HG03521 (cell line): ENCODE measurements at regions not wholly inside any gene's neighbourhood (a gene's known extent, or its start where the extent isn't known, plus 50 kb on each side); places are given as distances from the start of the nearest gene placed in this dataset.

Experiments
- ATAC-seq: cut with Tn5 transposase; IDR thresholded peaks from one replicate; pipeline ENCODE4 v1.9.1; 2021; ENCODE audit warnings: mild to moderate bottlenecking, moderate library complexity; ENCODE audit not compliant: unreplicated experiment

DNA sequence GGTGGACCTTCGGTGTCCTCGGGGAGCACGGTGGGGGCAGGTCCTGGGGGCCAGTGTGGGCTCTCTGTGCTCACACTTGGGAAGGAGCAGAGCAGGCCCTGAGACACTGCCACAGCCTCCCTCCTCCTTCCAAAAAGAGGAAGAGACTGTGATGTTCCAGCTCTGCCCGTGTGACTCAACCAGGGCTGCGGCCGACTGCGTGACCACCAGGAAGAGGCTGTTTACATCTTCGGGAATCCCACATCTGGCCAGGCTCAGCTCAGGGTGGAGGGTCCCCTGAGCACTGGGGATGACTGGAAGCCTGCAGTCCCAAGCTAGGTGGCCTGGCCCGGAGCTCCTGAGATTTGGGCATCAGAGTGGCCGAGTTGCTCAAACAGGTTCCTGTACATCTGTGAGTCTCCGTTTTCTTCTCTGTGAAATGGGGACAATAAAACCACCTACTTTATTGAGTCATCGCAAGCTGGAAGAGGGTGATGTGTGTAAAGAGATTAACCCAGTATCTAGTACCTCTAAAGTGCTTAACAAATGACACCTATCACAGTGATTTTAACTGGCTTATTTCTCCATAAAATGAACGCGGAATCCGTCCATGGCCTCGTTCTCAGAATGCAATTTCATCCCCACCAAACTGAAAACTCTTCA, 242.1 kb downstream of the DLL1 start:
- ATAC-seq, result no peak

DNA sequence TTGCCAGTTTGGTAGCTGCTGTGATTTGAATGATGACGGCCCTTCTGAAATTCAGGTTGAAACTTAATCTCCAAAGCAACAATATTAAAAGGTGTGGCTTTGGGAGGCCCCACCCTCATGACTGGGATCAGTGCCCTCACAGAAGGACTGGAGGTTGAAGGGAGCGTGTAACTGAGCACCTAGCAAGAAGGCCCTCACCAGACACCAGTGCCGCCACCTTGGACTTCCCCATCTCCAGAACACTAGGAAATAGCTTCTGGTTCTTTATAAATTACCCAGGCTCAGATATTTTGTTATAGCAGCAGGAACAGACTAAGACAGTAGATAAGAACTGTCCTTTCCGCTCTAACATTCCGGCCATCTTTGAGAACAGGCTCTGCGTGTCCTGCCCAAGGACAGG, 243.1 kb downstream of the DLL1 start:
- no peak for ATAC-seq

DNA sequence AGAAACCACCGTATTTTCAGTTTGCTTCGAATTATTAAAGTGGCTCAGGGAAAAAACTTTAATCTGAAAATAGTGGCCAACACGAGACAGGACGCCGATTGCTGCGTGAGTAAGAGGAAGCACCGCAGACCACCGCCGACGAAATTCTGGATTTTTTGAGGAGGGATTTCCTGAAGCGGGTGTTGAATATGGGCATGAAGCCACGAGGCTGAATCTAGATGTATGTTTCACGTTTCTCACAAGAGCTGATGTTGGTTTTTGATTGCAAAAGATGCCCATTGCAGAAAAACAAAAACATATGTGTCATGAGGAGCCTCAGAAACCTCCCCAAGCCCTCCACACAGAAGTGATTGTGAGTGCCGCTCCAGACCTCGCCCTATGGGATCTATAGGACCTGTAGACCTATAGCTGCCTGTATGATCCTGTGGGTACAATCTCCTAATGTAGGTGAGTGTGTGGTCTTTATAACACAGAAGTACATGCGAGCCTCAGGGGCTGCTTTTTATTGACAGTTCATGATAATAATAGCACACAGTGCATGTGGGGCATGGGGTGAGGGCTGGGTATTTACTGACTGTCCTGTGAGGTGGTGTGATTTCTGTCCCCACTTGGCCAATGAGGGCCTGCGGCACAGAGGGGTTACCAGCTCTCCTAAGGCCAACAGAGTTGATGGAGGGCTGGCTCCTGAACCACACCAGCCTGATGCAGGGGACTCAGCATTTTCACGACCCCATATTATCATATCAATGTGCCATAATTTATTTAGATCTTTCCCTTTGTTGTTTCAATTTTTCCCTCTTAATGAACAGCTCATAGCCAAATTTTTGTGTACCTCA, 243.9 kb downstream of the DLL1 start:
- ATAC-seq, result no peak

DNA sequence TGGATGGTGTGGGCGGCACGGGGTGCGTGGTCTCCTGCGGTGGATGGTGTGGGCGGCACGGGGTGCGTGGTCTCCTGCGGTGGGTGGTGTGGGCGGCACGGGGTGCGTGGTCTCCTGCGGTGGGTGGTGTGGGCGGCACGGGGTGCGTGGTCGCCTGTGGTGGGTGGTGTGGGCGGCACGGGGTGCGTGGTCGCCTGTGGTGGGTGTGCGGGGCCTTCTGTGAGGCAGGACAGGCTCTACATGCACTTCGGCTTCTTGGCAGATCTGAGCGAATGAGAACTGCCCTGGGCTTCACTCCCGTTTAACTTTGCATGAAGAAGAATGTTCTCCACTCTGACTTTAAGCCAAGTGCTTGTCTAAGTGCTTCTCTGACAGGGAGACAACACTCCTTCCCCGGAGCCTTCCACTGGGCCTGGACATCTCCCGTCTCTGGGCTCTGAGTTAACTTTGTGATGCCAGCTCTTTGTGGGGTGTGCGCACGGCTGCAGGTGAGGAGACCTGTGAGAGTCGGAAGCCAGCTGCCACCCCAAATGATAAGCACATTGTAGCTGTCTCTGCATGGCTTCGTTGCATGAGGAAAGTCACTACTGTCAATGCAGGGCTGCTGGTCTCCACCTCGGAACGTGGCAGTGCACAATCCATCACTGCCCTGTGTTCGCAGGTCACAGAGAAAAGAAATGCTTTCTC, 244.8 kb downstream of the DLL1 start:
- no peak for ATAC-seq

DNA sequence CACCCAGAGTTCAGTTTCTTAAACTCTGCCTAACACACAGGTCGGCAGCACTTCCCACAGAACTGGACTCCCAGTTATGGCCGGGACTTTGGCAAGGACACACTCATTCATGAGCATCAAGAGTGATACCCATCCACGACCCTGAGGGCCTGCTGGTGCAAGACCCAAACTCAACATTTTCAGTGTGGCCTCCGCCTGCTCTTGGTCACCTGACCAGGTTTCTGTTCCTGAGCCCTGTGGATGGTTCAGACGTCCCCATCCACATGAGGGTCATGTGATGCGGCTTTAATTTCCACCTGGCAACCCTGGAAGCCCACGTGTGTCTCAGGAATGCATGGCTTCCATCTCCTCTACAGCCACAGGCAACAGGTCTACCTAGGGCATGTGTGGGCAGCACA, 245.3 kb downstream of the DLL1 start:
- ATAC-seq, result no peak

DNA sequence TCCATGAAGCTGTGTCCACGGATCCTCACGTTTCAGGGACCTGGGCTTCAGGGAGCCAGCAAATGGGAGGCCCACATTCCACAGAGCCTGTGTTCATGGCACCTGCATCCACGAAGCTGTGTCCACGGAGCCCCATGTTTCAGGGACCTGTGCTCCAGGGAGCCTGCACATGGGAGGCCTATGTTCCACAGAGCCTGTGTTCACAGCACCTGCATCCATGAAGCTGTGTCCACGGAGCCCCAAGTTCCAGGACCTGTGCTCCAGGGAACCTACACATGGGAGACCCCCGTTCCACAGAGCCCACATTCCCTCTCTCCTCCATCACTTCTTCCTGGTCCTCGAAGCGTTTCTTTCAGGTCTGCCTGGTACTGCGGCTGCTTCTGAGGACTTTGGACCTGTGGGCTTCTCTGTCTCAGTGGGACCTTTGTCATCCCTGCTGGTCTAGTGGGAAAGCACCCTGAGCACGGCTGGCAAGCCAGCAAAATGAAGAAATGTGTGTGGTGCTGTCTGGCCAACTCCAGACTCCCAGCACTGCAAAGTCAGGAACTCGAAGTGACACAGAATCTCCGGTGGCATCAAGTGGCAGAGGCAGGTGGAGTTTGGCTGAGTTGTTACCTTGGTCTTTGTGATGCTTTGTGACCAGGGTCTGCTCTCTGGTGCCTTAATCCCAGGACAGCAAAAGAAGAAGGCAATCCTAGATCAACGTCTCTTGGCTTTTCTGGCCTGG, 245.9 kb downstream of the DLL1 start:
- ATAC-seq, result no peak

DNA sequence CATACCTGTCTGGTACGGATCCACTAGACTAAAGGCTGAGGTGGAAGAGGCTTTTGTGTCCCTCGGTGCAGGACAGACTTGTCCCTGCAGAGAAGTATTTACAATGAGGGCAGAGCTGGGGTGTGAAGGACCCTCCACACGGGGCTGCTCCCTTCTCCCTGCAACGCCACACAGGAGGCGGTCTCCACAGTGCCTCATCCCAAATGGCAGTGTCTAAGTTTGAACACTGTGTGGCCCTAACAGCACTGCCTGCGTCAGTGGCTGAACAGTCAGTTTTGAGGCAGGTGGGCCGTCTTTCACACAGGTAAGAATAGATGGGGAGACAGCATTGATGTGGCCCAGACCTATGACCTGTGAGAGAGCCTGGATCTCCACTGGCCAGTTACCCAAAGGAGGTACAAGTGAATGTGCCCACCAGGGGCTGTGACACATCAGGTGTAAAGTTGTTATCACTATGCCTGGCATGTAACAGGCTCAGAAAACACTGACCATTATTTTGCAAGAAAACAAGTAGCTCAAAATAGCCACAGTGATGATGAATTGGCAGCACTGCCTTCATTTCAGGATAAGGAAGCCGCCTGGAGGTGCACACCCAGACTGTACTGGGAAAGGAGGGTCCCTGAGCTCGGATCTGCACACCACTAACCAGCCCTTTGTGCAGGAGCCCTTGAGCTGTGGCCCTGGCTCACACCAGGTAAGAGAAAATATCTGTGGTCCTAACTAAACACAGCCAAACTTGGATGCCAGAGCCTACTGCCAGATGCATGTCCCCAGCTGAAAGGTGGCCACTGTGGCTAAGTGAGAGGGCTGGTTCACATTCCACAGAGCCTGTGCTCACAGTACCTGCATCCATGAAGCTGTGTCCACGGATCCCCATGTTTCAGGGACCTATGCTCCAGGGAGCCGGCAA, 246.7 kb downstream of the DLL1 start:
- ATAC-seq, result no peak

DNA sequence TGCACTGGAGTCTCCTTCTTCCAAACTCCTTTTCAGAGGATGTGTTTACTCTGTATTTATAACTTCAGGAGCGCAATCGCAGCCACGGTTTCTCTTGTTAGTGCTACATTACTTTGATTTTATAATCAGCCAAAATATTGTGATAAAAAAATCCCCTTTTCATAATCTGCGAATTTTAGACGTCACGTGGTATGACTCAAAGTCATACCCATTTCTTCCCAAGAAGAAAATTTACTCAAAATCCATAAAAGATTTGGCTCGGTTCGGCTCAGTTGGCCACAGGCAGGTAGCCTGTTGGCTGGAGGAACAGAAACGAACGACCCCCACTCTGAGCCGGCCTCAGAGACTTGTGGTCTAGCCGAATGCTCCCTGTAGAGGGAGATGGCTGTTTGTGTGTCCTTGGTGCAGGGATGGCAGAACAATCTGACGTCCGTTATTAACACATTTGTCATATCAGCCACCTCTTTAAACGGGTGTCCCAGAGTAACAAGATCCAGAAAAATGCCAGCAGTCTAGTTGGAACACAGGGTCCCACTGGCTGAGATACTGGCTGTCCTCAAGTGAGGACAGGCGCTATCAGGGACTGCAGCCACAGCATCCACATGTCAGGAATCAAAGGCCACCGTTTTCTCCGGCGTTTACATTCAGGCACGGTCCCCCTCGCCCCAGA, 247.6 kb downstream of the DLL1 start:
- no peak for ATAC-seq

DNA sequence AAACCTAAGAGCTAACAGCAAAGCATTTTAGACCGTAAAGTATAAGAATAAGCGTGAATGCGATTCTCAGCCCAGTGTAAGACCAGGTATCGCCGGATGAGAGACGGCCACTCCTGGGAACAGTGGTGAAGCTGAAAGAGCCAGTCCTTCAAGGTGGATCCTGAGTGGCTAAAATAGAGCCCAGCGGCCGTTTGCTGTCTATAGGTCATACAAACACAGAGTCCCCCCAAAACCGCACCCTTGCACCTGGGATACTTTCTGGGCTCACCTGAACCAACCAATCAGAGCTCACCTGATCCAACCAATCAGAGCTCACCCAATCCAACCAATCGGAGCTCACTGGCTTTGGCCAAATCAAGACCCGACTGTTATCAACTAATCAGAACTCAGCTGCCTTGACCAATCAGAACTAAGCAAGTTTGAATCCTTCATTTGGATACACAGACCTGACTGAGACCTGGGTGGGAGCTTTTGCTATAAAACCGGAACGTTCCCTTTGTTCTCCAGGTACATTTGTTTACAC, 248.2 kb downstream of the DLL1 start:
- no peak for ATAC-seq

DNA sequence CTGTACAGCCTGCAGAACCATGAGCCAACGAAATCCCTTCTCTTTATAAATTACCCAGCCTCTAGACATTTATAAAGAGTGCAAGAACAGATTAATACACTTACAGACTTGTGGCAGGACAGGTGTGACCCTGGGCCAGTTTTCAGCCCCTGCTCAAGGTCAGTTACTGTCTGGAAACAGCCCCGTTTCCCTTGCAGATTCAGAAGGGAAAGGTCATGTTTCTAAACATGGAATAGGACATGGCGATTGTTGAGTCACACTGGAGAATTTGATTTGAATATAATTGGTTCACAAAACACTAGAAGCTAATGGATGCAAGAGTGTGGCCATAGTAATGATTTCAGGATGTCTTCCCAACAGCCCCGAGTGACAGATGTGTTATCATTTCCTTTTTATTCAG, 248.8 kb downstream of the DLL1 start:
- no peak for ATAC-seq

DNA sequence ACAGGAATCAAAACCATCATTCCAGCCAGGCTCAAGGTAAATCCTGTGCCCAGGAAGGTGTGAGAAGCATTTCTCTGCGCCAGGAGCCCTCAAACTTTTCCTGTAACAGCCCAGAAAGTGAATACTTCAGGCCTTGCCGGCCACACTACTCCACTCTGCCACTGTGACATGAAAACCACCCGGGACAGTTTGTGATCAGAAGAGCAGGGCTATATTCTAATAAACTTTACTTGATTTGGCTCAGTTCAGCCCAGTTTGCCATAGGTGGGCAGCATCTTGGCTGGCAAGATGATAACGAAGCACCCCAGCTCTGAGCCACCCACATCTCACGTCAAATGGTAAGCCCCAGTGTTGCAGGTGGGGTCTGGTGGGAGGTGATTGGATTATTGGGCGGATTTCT, 249.4 kb downstream of the DLL1 start:
- no peak for ATAC-seq

DNA sequence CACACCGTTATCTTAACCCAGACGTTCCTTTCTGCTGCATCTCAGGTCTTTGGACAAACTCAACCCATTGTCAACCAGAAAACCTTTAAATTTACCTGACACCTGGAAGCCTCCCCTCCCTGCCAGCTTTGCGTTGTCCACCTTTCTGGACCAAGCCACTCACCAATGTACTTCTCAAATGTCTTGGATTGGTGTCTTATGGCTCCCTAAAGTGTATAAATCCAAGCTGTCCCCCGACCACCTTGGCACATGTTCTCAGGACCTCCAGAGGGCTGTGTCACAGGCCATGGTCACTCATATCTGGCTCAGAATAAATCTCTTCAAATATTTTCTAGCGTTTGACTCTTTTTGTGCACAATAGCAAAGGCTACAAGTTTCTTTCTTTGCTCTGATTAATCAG, 250.0 kb downstream of the DLL1 start:
- ATAC-seq, result no peak

DNA sequence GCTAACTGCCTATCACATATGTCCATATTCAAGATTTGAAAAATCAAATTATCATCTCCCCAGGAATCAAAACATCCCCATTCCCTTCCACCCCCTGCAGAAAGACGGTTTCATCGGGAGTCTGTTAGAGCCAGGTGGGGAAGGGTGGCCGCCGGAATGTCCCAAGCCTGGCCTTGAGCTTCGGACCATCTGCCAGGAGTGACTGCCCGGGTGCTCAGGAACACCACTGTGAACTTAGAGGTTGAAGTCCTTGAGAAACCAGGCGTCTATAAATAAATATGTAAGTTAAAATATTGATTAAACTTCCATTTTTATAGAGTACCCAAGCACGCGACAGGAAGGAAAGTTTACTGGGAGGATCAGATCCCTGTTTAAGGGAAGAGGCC, 250.8 kb downstream of the DLL1 start:
- ATAC-seq, result no peak

DNA sequence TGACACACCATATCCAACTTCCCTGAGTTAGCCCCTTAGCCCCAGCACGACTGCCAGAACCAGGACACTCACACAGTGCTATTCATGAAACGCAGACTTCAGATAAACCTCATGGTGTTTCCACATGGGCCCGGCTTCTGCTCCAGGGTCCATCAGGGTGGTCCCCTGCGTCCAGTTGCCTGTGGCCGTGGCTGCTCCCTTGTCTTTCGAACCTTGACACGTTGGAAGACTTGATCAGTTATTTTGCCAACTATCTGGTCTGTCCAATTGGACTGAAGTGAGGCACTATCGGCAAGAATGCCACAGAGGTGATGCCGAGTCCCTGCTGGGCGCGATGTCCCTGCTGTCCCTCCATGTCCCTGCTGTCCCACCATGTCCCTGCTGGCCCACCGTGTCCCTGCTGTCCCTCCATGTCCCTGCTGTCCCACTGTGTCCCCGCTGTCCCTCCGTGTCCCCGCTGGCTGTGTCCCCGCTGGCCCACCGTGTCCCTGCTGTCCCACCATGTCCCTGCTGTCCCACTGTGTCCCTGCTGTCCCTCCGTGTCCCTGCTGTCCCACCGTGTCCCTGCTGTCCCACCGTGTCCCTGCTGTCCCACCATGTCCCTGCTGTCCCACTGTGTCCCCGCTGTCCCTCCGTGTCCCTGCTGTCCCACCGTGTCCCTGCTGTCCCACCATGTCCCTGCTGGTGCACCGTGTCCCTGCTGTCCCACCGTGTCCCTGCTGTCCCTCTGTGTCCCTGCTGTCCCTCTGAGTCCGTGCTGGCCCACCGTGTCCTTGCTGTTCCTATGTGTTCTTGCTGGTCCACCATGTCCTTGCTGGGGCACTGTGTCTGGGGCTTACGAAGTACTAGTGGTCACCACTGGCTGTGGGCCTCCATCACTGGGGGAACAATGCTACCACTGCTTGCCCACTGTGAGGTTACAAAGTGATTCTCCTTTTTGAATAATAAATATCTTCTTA, 251.4 kb downstream of the DLL1 start:
- no peak for ATAC-seq

DNA sequence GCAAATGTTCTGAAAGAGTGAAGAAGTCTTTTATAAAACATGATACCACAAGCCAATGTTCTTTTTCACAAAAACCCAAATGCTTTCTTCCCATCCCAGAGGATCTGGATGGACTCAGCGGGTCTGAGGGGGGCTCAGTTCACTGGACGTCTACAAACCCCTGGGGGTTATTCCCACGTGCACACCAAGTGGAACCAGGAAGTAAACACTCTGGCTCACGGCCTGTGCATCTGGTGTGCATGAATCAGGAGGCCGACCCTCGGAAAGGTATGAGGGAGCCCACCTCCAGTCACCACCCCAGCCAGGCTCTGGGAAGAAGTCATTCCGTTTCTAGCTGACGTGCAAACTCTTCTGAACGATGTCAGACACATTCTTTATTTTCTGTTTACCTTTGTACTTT, 252.2 kb downstream of the DLL1 start:
- no peak for ATAC-seq

DNA sequence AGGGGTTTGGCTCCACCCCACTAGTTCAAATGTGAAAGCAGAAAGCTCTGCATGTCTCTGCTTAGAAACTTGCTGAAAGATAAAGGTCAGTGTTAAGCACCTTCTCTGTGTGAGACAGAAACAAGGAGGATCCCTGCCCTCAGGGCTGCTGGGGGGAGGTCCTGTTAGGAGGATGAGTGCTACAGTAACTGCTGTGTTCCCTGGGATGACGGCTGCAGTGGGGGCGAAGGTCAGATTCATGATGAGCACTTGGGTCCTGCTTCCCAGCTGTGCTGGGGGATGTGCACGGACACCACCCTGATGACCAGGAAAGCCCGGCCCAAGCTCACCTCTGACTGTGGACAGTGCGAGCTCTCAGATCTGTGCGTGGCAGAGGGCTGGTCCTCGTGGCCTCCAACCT, 252.6 kb downstream of the DLL1 start:
- ATAC-seq, result no peak

DNA sequence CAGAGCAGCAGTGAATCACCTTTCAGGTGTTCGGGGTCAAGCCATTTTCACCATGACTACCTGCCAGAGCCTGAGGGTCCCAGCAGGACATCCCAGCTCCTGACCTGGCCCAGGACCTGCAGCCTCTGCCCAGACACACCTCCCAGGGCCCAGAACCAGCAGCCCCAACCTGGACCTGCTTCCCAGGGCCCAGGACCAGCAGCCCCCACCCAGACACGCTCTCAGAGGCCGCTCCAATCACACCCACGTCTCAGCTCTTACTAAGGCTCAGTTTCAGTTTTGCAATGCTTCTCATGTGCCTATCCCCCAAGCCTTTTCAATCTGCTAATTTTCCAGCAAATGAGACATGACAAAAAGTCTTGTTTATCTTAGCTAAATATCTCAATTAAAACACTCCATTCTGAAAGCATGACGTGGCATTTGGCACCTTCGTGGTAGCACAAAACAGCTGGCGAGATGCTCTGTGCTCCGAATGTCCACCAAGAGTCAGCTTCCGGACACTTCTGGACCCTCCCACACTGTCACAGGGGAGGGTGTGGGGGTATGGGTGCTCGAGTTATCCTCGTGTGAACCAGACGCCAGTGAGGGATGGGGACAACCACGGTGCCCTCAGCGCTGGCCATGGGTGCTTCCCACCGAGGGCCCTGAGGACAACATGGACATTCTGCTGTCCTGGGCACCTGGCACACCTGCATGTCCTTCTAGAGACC, 253.2 kb downstream of the DLL1 start:
- ATAC-seq, result no peak

DNA sequence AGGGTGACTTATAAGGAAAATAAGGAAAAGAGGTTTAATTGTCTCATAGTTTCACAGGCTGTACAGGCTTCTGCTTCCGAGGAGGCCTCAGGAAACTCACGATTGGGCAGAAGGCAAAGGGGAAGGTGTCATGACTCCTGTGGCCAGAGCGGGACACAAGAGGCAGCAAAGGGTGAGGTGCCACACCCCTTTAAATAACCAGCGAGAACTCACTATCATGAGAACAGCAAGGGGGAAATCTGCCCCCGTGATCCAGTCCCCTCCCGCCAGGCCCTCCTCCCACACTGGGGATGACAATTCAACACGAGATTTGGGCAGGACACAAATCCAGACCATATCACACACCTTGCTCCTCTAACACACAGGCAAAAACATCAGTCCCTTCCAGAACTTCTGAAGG, 254.0 kb downstream of the DLL1 start:
- no peak for ATAC-seq
